Mesenchymal stem cell (in vitro differentiated cells and primary cell): ENCODE measurements at regions not wholly inside any gene's neighbourhood (a gene's known extent, or its start where the extent isn't known, plus 50 kb on each side); places are given as distances from the start of the nearest gene placed in this dataset.

Experiments used
- DNase-seq: peaks from one replicate; pipeline ENCODE4 v3.0.0-alpha.2; 2013
- H2AFZ ChIP-seq: one replicate; pipeline ENCODE4 v1.6.1; 2013; ENCODE audit warnings: low read depth, mild to moderate bottlenecking, control low read depth, inconsistent platforms, low read length, moderate library complexity
- H2AK5ac ChIP-seq: 2 replicates; pipeline ENCODE4 v1.6.1; 2013; ENCODE audit warnings: low read length, moderate library complexity, mild to moderate bottlenecking, inconsistent platforms; ENCODE audit not compliant: severe bottlenecking
- H2BK120ac ChIP-seq: one replicate; pipeline ENCODE4 v1.6.1; 2013; ENCODE audit warnings: low read depth, mild to moderate bottlenecking, inconsistent platforms, low read length, moderate library complexity
- H2BK12ac ChIP-seq, 2 experiments: one replicate each; pipeline ENCODE4 v1.6.1; 2013; ENCODE audit warnings: inconsistent platforms in 2 of 2, low read length in 2 of 2, mild to moderate bottlenecking in 2 of 2, moderate library complexity in 2 of 2, control low read depth in 1 of 2
- H2BK15ac ChIP-seq: one replicate; pipeline ENCODE4 v1.6.1; 2013; ENCODE audit warnings: mild to moderate bottlenecking, low read depth, inconsistent platforms; ENCODE audit not compliant: poor library complexity, severe bottlenecking
- H2BK5ac ChIP-seq: 2 replicates; pipeline ENCODE4 v1.6.1; 2013; ENCODE audit warnings: low read depth, mild to moderate bottlenecking, low read length, control low read depth, inconsistent platforms; ENCODE audit not compliant: poor library complexity, severe bottlenecking
- H3K14ac ChIP-seq, 2 experiments: one replicate each; pipeline ENCODE4 v1.6.1; 2013; ENCODE audit warnings: inconsistent platforms in 2 of 2, low read length in 2 of 2, control low read depth in 1 of 2, mild to moderate bottlenecking in 1 of 2, moderate library complexity in 1 of 2
- H3K18ac ChIP-seq, 2 experiments: one replicate each; pipeline ENCODE4 v1.6.1; 2013; ENCODE audit warnings: inconsistent platforms in 2 of 2, low read length in 2 of 2, control low read depth in 1 of 2, low read depth in 1 of 2, mild to moderate bottlenecking in 1 of 2
- H3K23ac ChIP-seq, 2 experiments: one replicate each; pipeline ENCODE4 v1.6.1; 2013; ENCODE audit warnings: inconsistent platforms in 2 of 2, low read length in 2 of 2, mild to moderate bottlenecking in 2 of 2, moderate library complexity in 2 of 2, control low read depth in 1 of 2
- H3K27ac ChIP-seq: 2 replicates; pipeline ENCODE4 v1.5.1; 2013; ENCODE audit warnings: mild to moderate bottlenecking, moderate library complexity, low read length, control low read depth, inconsistent platforms; ENCODE audit not compliant: poor library complexity, severe bottlenecking
- H3K27me3 ChIP-seq, 2 experiments: 2 replicates each; pipeline versions ENCODE4 v1.6.1 to v1.7.0; 2013; ENCODE audit warnings: low read length in 2 of 2, mild to moderate bottlenecking in 2 of 2, moderate library complexity in 2 of 2, control low read depth in 1 of 2, inconsistent platforms in 1 of 2; ENCODE audit not compliant: control insufficient read depth in 1 of 2, insufficient read depth in 1 of 2
- H3K36me3 ChIP-seq, 2 experiments: 2 replicates each; pipeline versions ENCODE4 v1.6.1 to v1.7.0; 2013; ENCODE audit warnings: low read length in 2 of 2, control low read depth in 1 of 2, inconsistent platforms in 1 of 2, low read depth in 1 of 2, mild to moderate bottlenecking in 1 of 2; ENCODE audit not compliant: insufficient read depth in 2 of 2, control insufficient read depth in 1 of 2
- H3K4ac ChIP-seq, 2 experiments: one replicate each; pipeline ENCODE4 v1.6.1; 2013; ENCODE audit warnings: inconsistent platforms in 2 of 2, low read length in 2 of 2, mild to moderate bottlenecking in 2 of 2, moderate library complexity in 2 of 2, control low read depth in 1 of 2, low read depth in 1 of 2
- H3K4me1 ChIP-seq: 2 replicates; pipeline ENCODE4 v1.6.1; 2013; ENCODE audit warnings: low read depth, low read length, control low read depth; ENCODE audit not compliant: control insufficient read depth, insufficient read depth
- H3K4me2 ChIP-seq: 2 replicates; pipeline ENCODE4 v1.6.1; 2013; ENCODE audit warnings: low read length, mild to moderate bottlenecking, inconsistent platforms; ENCODE audit not compliant: poor library complexity, severe bottlenecking
- H3K4me3 ChIP-seq, 2 experiments: 2 replicates each; pipeline versions ENCODE4 v1.5.1 to v1.7.0; 2013; ENCODE audit warnings: low read length in 2 of 2, mild to moderate bottlenecking in 2 of 2, control low read depth in 1 of 2, low read depth in 1 of 2; ENCODE audit not compliant: insufficient read depth in 1 of 2
- H3K79me1 ChIP-seq: replicated peaks from 2 replicates; pipeline ENCODE4 v1.6.1; 2013; ENCODE audit warnings: mild to moderate bottlenecking, control low read depth, low read length, inconsistent platforms; ENCODE audit not compliant: poor library complexity, severe bottlenecking
- H3K9ac ChIP-seq: 2 replicates; pipeline ENCODE4 v1.7.0; 2013; ENCODE audit warnings: mild to moderate bottlenecking, low read length, moderate library complexity
- H3K9me3 ChIP-seq: 2 replicates; pipeline ENCODE4 v1.7.0; 2013; ENCODE audit warnings: mild to moderate bottlenecking, low read length; ENCODE audit not compliant: control insufficient read depth
- H4K8ac ChIP-seq: one replicate; pipeline ENCODE4 v1.6.1; 2013; ENCODE audit warnings: inconsistent platforms, mild to moderate bottlenecking, low read length, moderate library complexity
- H4K91ac ChIP-seq: one replicate; pipeline ENCODE4 v1.6.1; 2013; ENCODE audit warnings: mild to moderate bottlenecking, low read length, inconsistent platforms
- WGBS: methylation state at CpG from one replicate; pipeline ENCODE4 v1.1.7; 2013; ENCODE audit warnings: mixed read lengths; 5-methylcytosine and 5-hydroxymethylcytosine counted together

- H2AK5ac ChIP-seq = no peak overlapping the region
- H3K23ac ChIP-seq = no peak overlapping the region
- H3K14ac ChIP-seq = no peak overlapping the region
- no peaks in the 10 kb centered on the region for H3K4me1 ChIP-seq
- H3K9ac ChIP-seq = no peak overlapping the region
- no peak overlapping the region for H2BK120ac ChIP-seq
- no peak overlapping the region for H2BK12ac ChIP-seq
- no peaks in the 10 kb centered on the region for H3K36me3 ChIP-seq
- no peak overlapping the region for H2BK5ac ChIP-seq
- H4K8ac ChIP-seq = no peak overlapping the region
- H3K4ac ChIP-seq = no peak overlapping the region
- H3K4me2 ChIP-seq = no peak overlapping the region
- no peaks in the 10 kb centered on the region for H3K79me1 ChIP-seq
- H3K27me3 ChIP-seq = peaks cover 0 to 94% of the 10 kb centered on the region in 2 experiments
- DNase-seq = no peak
- H3K18ac ChIP-seq = no peak overlapping the region
- H2BK15ac ChIP-seq = no peak overlapping the region
- no peak overlapping the region for H3K4me3 ChIP-seq
- H3K27ac ChIP-seq = no peak overlapping the region
- WGBS = 67% methylated on average over 1 of the region's 2 CpGs
- peaks cover 30% of the 10 kb centered on the region for H3K9me3 ChIP-seq
- H2AFZ ChIP-seq = no peak overlapping the region
- no peak overlapping the region for H4K91ac ChIP-seq
Measured at GRCh38 chr2:138956116-138956515, 175.9 kb upstream of the NXPH2 start.

DNA sequence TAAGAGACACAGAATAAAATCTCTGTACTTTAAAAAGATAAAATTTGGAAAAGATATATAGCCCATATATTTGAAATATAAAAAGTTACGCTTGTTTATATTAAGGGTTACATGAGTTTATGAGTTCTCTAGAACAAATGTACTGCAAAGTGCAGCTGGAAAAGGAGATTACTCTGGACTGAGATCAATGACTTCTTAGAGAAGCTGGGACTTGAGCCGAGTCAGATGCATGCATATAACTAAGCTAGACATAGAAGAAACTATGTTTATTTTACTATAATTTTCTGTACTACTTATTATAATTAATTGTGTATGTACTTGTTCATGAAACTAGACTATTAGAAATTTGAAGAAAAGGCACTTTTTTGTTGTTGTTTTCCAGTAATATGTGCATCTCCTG lies 170.3 kb upstream of the NXPH2 start:
- no peak overlapping the region for H2BK15ac ChIP-seq
- H3K4me2 ChIP-seq = no peak overlapping the region
- H3K27me3 ChIP-seq = peaks cover 0 to 83% of the 10 kb centered on the region in 2 experiments
- H3K27ac ChIP-seq = no peak overlapping the region
- H4K91ac ChIP-seq = no peak overlapping the region
- no peak overlapping the region for H2AK5ac ChIP-seq
- no peak overlapping the region for H2BK120ac ChIP-seq
- no peak overlapping the region for H2BK5ac ChIP-seq
- no peak overlapping the region for H3K23ac ChIP-seq
- no peaks in the 10 kb centered on the region for H3K79me1 ChIP-seq
- no peak overlapping the region for H2AFZ ChIP-seq
- DNase-seq = no peak
- no peak overlapping the region for H3K4me3 ChIP-seq
- H3K9ac ChIP-seq = no peak overlapping the region
- peaks cover 20% of the 10 kb centered on the region for H3K9me3 ChIP-seq
- no peak overlapping the region for H3K4ac ChIP-seq
- no peak overlapping the region for H4K8ac ChIP-seq
- 100% methylated on average over 1 of the region's 2 CpGs for WGBS
- H2BK12ac ChIP-seq = no peak overlapping the region
- no peaks in the 10 kb centered on the region for H3K4me1 ChIP-seq
- no peaks in the 10 kb centered on the region for H3K36me3 ChIP-seq
- H3K18ac ChIP-seq = no peak overlapping the region
- H3K14ac ChIP-seq = no peak overlapping the region

DNA sequence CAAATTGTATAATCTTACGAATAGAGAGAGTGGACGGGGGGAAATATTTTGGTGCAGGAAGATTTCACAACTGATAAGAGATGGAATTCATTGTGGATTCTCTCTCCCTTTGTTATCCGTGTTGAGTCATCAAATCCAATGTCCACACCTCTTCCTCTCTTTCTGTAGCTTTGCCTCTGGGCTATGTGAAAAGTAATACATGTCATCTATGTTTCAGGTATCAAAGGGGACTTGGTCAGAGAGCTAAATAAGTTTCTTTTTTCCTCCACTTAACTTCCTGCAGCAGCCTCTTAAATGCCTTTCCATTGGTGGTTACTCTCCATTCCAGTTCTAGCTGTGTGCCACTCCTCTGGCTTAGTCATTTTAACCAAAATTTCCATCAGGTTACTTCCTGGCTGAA lies 169.3 kb upstream of the NXPH2 start:
- no peak overlapping the region for H3K4me2 ChIP-seq
- no peak overlapping the region for H3K14ac ChIP-seq
- no peak for DNase-seq
- H3K9me3 ChIP-seq = peaks cover 14% of the 10 kb centered on the region
- no peak overlapping the region for H2AFZ ChIP-seq
- H3K23ac ChIP-seq = no peak overlapping the region
- H3K9ac ChIP-seq = no peak overlapping the region
- H3K4me3 ChIP-seq = no peak overlapping the region
- no peak overlapping the region for H2AK5ac ChIP-seq
- no peaks in the 10 kb centered on the region for H3K79me1 ChIP-seq
- no peak overlapping the region for H4K8ac ChIP-seq
- H3K18ac ChIP-seq = no peak overlapping the region
- H3K36me3 ChIP-seq = no peaks in the 10 kb centered on the region
- no peak overlapping the region for H4K91ac ChIP-seq
- no peak overlapping the region for H2BK12ac ChIP-seq
- no peak overlapping the region for H3K4ac ChIP-seq
- H3K4me1 ChIP-seq = no peaks in the 10 kb centered on the region
- no peak overlapping the region for H2BK120ac ChIP-seq
- 88% methylated on average over 2 of the region's 3 CpGs for WGBS
- H2BK5ac ChIP-seq = no peak overlapping the region
- peaks cover 0 to 83% of the 10 kb centered on the region in 2 experiments for H3K27me3 ChIP-seq
- H2BK15ac ChIP-seq = no peak overlapping the region
- H3K27ac ChIP-seq = peak overlapping the region; percentile 18

DNA sequence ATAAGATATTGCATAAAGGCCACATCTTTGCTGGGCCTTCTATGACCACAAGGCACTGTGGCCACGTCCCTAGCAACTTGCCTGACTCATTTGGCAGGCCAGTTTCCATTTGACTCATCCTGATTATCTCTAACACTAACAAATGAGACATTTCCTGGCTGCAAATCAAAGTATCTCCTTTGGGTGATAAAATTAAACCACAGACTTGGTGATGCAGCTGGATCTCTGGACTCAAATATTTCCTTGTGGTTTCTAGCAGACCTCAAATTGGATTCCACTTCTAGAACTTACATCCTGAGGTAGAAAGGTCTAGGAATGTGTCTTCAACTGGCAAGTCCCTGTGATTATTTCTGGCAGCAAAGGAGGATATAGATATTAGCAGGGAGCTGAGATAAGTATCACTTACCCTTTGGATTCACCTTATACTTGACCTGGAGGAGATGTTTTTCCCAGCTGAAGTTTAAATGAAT lies 167.9 kb upstream of the NXPH2 start:
- no peak overlapping the region for H3K14ac ChIP-seq
- no peaks in the 10 kb centered on the region for H3K4me1 ChIP-seq
- H3K79me1 ChIP-seq = no peaks in the 10 kb centered on the region
- H3K4me3 ChIP-seq = no peak overlapping the region
- peaks cover 11% of the 10 kb centered on the region for H3K9me3 ChIP-seq
- no peak overlapping the region for H2AFZ ChIP-seq
- no peak overlapping the region for H3K4ac ChIP-seq
- H2BK5ac ChIP-seq = no peak overlapping the region
- H2BK12ac ChIP-seq = no peak overlapping the region
- H3K27ac ChIP-seq = peak overlapping the region; percentile 88
- H2AK5ac ChIP-seq = no peak overlapping the region
- H2BK15ac ChIP-seq = no peak overlapping the region
- no peak overlapping the region for H3K4me2 ChIP-seq
- peak overlapping the region; percentile 8 for H3K9ac ChIP-seq
- H3K27me3 ChIP-seq = peaks cover 0 to 81% of the 10 kb centered on the region in 2 experiments
- no peak overlapping the region for H3K18ac ChIP-seq
- H4K8ac ChIP-seq = no peak overlapping the region
- no peak overlapping the region for H4K91ac ChIP-seq
- DNase-seq = peak; percentile 97
- 0% methylated on average over 1 of the region's 1 CpG for WGBS
- H2BK120ac ChIP-seq = no peak overlapping the region
- no peaks in the 10 kb centered on the region for H3K36me3 ChIP-seq
- no peak overlapping the region for H3K23ac ChIP-seq
